Stimulated activated CD4-positive, alpha-beta T cell treated with anti-CD3 and anti-CD28 coated beads, Interleukin-4, amount 100 ng/mL, for 4 hours (primary cell): ENCODE measurements at regions not wholly inside any gene's neighbourhood (a gene's known extent, or its start where the extent isn't known, plus 50 kb on each side); places are given as distances from the start of the nearest gene placed in this dataset.

Experiments
- DNase-seq, 2 experiments: peaks; one replicate each; pipeline ENCODE4 v3.0.0-alpha.2; 2020

DNA sequence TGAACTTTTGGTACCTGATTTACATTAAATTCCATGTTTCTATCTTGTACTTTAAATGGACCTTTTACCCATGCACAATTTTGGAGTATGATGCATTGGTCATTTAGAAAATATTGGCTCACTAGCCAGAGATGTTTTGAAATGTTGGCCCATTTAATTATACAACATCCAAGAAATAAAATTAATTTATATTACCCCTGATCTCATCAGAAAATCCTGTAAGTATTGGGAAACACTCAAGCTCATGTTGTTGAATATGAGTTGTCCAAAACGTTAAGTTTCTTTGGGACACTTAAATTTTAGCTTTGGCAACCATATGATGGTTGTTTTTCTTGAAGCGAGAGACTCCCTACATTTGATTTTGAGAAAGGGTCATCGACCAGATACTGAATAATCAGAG is 492.7 kb downstream of the RPS24 start:
- no peak for DNase-seq

DNA sequence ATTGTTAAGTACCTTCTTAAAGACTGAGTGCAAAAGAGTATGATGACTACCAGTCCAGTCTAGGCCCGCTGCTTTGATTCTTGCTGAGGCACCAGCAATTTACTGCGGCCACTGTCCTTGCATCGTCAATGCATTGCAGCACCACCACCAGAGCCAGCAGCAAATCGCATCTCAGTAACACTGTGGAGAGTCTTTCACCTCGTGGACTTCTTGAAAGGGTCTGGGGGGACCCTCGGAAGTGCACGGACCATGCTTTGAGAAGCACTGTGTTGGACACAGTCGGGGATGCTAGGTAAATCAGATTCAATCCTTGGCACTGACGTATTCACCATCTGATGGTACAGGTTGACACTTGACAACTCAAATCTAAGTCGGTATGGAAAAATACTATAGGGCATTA is 493.6 kb downstream of the RPS24 start:
- DNase-seq = no peak

DNA sequence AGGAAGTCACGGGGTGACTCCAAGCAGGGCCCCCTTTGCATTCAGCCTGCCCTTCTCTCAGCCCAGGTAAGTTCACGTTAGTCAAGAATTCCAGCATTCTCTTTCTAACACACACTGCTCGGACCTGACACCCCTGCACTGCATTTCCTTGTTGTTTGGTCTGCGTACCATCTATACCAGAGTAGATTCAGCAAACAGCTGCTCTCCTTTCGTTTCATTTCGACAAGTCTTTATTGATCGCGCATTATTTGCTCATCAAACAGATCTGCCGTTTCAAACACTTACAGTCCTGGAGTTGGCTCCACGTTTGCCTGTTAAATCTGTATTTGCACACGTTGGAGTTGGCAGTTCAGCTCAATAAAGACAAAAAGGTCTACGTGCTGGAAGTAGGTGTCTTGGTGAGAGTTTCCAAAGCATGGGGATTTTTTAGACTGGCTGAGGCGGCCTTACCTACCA is 495.1 kb downstream of the RPS24 start:
- no peak for DNase-seq

DNA sequence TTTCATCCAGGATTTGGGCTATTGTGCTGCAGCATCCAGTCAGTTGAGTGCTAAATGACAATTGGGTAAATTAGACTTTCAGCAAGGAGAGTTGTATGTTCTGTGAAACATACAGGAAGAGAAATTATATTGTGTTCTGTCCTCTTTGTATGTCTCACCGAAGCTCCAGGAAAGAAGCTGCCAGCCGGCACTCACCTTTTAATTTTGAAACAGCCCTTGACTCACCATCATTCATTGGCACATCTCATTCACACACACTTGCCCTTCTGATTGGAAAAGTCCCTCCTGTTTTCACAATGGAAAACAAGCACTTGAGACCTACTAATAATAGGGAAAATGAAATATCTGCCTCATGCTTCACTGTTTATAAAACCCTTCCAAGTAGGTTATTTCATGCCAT is 495.6 kb downstream of the RPS24 start:
- DNase-seq = no peak

DNA sequence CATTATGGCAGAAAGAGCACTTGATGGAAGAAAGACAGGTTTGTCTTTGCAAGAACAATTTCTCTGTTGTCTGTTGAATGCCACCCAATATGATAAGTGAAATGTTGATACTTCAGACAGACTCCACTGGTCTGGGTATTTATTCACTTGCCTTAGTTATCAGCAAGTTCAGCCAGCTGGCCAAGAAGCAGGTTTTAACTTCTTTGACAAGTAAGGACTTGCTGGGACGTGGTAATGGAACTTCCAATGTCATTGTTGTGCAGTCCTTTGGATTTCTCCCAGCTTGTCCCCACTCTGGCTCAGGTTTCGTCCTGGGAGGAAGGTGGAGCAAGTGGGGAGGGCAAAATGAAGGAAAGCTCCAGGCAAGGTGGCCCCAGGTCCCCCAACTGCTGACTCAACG is 497.4 kb downstream of the RPS24 start:
- DNase-seq = no peak

DNA sequence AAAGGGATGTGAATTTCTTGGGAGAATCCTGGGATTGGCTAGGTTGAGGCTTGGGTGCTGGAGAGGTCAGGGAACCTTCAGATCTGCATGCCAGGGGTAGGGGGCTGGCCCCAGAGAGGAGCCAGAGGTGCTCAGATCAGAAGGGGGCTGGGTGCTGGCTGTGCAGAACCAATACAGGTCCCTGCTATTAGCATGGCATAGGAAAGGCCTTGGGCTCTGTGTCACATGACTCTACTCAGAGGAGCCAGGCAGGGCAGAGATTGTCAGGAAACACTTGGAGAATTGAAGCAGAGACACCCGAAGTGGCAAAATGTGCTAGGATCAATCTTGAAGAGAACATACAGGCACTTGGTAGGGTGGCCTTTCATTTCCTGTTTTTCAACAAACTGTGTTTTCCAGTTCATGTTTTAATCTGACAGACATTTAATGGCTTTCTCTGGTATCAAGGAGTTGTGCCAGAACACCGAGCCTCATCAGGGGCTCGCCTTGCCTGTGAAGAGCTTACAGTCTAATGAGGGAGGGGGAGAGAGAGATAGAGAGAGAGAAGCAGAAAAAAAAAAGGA is 498.9 kb downstream of the RPS24 start:
- no peak for DNase-seq

DNA sequence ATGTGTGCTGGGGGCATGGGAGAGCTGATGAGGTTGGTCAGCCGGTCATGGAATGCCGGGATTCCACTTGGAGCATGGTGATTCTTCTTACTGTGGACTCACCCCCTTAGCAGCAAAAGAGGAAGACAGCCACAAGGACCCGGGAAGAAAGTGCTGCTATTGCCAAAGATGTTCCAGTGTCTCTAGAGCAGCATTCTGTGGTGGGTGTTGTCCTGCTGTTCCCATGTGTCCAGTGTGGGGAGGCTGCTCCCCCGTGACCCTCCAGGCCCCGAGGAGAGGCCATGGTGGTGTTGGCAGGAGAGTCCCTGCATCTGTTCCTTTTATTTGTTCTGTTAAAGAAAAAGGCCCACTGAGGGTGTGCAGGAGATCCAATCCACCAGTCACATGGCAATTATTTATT is 499.4 kb downstream of the RPS24 start:
- no peak for DNase-seq

DNA sequence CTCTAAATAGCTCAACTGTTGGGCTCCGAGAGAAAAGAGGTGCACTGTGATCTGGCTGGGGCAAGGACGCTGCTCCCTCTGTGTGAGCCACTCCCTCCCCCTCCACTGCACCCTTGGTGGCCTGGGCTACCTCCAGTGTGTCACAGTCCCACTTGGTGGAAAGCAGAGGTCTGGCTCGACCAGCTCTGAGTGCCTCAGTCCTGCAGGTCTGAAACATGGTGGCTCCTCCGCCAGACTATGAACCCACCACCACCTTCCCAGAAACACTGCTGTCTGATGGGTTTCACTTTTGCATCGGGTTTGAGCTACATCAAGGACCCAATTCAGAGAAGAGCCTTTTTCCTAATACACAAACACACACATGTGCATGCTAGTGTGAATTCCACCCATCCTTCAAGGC is 500.1 kb downstream of the RPS24 start:
- no peak for DNase-seq

DNA sequence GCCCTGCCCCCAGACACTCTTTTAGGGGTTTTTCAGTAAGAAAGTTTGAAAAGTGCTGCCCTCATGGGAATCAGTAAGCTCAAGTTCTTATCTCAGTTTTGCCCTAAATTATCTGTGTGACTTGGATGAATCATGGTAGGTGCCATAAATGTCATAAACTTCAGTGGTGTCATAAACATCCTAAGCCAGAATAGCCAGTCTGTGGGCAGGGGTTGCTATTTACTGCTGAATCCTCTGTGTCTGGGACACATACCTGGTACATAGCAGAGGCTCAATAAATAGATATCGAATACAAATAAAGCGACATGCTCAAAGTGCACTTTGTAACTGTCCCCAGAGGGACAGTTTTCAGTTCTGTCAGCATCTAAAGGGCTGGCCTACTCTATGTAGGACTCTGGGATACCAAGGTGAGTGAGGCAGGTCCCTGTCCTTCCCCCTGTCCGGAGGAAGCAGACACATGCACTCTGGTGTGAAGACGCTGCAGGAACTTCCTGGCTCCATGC is 502.1 kb downstream of the RPS24 start:
- DNase-seq = no peak

DNA sequence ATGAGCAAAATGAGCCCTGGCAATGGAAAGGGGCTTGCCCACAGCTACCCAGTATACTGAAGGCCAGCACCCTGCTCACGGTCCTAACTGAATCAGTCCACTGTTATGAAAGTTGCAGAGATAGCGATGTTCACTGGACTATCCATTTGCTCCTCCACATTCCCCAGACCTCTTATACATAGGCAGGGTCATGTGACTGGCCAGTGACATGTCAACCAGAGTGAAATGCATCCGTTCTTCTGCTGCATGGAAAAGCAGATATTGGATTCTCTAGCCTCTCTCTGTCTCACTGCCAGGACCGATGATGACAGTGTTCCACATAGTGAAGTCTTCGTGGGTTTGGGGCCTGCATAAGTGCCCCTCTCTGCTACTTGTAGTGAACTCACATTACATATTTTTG is 503.4 kb downstream of the RPS24 start:
- no peak for DNase-seq

DNA sequence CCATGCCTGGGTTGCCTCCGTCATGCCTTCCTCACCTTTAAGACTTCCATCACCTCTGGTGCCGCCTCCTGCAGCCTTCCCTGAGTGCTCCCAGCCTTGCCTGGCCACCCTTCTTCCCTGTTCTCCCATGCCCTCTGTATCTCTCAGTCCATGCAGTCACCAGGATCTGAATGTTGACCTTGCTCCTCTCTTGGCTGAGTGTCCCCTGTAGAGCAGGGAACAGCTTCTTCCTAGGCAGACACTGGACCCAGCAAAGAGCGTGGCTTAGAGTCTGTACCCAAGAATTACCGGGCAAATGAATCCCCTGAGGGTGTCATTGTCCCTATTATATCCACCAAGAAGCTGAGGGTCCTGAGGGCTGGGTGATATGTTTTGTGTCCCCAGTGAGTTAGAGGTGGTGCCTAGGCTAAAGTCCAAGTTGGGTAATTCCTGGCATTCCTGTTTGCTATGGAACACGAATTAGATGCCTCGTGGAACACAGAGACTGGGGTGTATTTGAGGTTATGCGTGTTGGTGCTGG is 505.6 kb downstream of the RPS24 start:
- DNase-seq = no peak

DNA sequence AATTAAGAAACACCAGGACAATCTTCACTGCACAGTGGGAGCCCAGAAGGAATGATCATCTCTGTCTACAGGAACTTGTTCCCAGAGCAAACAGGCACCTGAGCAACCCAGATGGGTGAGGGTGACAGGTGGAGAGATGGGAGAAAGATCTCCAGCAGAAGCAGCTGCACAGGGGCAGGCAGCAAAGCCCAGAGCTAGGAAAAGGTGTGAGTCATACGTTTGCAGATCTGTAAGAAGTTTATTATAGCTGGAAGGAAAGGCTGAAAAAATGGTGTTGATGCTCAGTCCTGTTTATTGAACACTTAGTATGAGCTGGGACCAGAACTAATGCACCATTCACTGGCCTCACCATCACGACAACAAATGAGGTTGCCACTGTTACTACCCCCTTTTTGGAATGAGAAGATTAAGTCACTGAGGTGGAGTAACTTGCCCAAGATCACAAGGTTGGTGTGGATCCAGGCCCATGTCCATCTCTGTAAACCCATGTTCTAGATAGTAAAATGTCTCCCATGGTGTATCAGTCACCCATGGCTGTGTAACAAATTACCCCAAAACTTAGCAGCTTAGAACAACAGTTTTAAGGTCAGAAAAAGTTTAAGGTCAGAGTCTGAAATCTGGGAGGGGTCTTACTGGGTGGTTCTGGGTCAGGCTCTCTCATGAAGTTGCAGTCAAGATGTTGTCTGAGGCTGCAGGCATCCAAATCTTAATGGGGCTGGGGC is 506.9 kb downstream of the RPS24 start:
- DNase-seq = no peak

DNA sequence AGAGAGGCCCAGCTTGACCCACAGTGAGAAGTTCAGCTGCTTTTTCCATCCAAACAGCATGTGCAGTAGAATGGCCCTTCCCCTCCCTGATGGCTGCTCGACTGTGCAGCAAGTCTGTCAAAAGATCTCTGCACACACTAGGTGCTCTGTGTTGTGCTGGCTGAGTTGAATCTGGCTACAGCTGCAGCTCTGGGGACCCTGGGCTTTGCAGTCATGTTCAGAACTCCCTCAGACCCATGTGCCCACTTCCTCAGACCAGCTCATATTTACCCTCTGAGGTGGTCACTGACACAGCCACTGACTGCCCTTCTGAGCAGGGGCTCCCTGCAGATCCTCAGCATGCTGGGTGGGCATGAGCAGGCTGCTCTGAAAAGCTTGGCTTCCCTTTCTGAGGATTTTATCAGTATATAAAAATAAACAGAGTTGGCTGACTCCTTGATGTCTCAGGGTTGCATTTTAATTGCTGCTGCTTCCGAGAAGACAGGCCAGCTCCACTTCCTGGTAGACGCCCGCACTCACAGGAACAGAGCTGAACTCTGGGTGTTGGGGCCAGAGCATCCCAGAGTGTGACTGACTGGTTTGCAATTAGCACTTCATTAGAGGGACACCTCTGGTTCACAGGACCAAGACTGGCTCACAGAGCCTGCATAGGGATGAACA is 507.9 kb downstream of the RPS24 start:
- peak in 1 of 2 experiments; percentile 17 for DNase-seq

DNA sequence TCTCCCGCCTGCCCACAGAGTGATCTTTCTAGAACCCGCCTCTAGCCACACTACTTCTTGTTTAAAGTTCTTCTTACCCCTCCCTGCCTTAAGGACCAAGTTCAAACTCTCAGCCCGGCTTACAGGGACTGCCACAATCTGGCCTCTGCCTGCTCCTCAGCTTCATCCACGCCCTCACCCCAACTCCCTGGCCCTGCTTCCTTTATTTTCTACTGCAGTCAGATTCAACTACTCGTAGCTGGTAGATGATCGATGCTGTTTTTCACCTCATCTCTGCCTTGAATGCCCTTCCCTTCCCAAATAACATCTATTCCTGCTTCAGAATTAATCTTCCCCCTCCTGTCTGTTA is 508.5 kb downstream of the RPS24 start:
- DNase-seq = no peak

DNA sequence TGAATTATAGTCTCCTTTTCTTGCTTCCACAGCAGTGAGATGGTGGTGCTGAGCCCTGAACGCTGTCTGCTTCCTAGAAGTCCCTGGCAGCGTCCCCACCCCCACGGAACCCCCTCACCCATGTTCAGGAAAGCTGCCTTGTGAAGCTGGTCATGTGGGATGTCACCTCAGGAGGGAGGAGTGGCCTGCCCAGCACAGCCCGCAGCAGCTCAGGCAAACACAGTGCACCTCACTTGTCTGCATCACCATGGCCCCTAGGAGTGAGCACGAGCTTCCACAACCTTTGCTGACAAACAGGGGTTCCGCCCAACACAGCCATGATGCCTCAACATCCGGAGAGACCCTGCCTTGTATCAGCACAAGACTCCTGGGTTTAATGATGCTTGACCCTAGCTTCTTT is 508.9 kb downstream of the RPS24 start:
- DNase-seq = no peak

DNA sequence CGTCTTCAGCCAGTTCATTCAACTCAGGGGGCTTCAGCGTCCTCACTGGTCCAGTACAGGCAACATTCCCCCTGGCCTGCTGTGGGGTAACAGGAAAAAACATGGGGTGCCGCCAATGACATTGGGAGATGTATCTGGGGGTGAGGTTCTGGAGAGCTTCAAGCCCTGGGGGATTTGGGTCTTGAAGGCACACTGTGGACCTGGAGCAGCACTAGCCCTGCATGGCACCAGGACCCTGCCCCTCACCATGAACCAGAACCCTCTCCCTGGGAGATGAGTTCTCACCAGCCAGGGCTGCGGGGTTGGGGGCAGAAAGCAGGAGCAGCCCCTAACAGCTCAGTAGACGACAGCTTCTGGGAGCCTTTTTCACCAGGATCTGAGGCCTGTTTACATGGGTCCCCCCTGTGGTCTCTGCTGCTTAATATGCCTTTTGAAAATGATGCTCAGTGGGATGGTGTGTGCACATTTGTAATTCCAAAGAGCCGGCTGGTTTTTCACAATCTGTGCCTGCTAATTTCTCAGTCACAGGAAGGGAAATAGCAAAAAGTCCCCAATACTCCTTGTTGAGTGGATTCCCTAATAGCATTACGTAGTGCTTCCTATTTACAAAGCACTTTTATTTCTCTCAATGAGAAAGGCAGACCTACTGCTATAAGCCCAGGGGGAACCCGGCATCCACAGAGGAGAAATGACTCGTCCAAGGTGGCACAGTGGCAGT is 509.5 kb downstream of the RPS24 start:
- DNase-seq = no peak

DNA sequence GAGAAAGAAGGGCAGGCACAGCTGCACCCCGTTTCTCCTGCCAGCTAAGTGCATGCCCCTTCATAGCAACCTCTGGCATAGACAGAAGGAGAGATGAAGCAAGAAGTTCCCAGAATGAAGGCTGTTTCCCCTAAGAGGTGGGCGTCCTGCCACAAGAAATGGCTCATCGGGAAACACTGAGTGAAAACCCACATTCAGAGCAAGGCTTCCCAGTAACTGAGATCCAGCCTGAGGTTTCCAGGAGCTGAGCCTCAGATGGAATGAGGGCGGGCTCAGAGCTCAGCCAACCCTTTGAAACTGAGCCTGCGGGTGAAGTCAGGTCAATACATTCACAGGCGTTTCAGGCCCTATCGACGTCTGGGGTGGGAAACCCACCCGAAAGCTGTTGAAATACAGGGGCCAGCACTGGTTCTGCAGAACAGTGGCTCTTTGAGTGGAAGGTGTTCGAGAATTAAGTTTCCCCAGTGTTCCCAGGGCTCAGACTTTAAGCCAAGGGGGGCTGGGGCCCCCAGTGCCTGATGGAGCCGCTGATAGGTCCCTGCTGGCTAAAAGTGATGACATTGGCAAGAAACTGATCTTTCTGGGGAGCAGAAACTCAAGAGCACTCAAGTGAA is 510.2 kb downstream of the RPS24 start:
- DNase-seq = peak in 1 of 2 experiments; percentile 9

DNA sequence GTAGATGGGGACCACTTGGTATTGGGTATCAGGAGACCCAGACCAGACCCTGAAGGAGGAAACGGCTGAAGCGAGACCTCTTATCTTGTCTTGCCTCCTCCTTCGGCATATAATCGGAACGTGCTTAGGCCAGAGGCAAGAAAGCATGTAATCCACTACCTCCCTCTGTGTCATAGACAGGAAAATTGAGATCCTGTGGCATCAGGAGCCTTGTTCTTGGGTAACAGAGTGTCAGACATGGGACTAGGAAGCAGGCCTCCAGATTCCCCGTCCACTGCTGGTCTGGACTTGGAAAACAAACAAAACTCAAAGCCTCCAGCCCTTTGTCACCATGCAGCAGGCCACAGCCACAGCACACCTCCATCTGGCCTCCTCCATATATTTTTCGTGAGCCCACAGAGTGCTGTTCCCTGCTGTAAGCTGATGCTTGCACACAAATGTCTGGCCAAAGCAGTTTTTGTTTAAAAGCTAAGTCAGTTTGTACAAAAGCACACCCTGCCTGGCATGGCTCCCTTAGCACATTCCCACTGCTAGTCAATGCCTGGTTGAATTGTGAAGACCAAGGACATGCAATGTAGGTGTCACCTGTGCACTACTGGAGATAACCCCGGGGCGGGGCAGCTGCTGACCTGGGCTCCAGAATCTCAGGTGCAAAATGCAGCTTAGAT is 510.9 kb downstream of the RPS24 start:
- DNase-seq = no peak

DNA sequence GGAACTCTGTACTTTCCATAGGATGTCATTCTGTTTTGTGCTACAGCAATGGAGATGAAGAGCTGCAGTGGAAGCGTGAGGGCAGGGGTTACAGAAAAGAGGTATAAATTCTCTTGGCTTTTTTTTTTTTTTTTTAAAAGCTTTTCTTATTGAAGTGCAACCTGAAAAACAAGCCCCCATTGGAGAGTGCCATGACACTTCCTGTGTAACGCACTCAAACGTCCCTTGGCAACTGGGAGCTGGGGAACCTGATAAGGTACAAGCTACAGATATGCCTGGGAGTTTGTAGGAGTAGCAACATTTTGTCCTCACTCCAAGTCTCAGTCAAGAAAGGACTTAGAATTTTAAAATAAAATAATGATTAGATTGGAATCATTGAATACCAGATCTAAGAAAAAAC is 512.1 kb downstream of the RPS24 start:
- no peak for DNase-seq

DNA sequence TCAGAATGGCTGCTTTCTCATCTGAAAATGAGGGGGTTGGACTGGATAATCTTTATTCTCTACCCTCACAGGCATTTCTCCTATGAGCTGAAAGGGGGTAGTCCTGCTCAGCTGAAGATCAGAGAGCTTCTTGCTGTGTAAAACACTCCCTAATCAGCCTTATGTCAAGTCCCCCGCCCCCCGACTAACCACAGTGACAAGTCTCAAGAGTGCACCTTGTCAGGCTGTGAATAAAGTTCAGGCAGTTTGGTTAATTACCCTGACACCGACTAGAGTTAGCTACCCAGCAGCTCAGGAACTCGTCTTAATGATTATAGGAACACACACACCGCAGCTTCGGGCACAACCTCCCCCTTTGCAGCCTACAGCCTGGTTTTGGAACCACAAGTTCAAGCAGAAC is 513.7 kb downstream of the RPS24 start:
- no peak for DNase-seq

DNA sequence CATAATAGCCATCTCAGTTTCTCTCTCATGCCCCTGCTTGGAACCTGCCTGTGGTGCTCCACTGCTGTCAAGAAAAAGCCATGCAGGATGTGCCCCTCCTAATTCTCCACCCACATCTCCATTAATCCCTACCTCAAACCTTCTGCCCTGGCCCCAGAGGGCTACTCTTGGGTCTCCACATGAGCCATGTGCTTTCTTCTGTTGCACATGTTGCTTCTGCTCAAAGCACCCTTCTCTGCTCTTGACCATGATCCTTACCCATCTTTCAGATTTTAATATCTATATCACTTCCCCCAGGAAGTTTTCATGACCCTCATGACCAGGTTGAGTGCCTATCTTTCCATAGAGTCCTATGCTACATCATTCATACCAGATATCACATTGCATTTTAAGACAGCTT is 514.2 kb downstream of the RPS24 start:
- DNase-seq = no peak

DNA sequence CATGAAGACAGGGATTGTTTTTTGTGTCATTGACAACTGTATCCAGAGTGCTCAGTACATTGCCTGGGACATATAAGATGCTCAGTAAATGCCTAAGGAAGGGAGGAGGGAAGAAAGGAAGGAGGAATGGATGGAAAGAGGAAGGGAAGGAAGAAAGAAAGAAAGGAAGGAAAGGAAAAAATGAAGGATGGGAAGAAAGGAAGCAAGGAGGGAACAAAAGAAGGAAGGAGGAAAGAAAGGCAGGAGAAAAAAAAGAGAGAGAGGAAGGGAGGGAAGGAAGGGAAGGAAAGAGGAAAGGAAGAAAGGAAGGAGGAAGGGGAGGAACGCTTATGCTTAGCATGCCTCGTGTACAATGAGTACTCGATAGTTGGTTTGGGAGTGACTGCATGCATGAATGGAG is 514.7 kb downstream of the RPS24 start:
- no peak for DNase-seq
